Stimulated activated CD4-positive, alpha-beta T cell treated with anti-CD3 and anti-CD28 coated beads, Interleukin-4, amount 100 ng/mL, for 48 hours (primary cell): ENCODE measurements at regions not wholly inside any gene's neighbourhood (a gene's known extent, or its start where the extent isn't known, plus 50 kb on each side); places are given as distances from the start of the nearest gene placed in this dataset.

Experiments
- DNase-seq, 2 donors: peaks; one replicate each; pipeline ENCODE4 v3.0.0-alpha.2; 2020; ENCODE audit warnings: low read depth in 2 of 2

DNA sequence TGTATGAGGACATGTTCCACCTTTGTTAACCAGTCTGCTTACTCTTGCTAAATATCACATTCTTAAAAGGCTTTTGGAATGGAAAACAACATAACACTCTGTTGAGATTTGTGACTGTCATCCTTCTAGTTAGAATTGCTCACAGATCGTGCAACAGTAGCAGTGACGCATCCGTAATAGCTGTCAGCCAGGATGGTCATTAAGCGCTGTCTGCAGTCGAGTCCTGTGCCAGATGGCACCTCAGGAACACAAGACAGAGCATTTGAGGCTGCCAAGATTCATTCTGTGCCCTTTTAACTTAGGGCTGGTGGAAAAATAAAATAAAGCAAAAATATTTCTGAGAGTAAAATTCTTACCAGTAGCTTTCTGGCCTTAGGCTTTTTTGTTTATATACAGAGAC, 348.6 kb downstream of the ANKRD7 start:
- DNase-seq: no peak

DNA sequence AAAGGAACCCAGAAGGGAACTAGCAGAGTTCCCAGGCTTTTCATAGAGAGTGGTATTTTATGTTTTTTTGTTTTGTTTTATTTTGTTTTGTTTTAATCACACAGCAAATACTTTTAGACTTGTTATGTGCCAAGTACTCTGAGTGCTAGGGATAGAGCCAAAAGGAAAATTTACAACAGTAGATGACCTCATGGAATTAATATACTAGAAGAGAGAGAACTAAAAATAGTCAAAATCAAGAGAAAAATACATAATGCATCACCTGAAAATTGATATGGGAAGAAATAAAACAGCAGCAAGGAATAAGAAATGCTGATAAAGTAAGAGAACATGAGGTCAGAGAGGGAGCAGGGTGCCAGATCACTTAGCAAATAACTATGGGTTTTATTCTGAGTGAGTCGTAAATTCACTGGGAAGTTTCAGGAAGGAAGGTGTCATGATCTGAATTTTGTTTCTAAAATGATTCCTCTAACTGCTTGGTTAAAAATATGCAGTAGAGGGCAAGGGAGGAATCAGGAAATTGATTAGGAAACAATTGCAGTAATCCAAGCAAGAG, 351.0 kb downstream of the ANKRD7 start:
- no peak for DNase-seq

DNA sequence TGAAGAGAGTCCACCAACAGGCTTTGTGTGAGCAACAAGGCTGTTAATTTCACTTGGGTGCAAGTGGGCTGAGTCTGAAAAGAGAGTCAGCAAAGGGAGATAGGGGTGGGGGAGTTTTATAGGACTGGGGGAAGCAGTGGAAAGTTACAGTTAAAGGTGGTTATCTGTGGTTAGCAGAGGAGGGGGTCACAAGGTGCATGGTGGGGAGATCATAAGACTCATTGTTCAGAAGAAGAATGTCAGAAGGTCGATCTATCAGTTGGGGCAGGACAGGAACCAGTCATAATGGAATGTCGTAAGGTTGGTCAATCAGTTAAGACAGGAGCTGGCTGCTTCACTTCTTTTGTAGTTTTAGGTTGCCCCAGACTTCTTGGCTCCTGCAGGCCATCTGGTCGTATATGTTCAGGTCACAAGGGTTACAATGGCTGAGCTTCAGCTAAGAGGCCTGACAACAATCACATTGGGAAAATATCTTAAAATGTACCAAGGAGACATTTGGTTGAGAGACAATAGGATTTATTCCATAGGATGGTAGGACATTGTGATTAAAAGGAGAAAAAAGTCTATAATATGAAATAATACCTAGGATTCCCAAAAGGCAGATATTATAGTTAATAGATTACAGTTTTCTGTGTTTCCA, 356.4 kb downstream of the ANKRD7 start:
- no peak for DNase-seq

DNA sequence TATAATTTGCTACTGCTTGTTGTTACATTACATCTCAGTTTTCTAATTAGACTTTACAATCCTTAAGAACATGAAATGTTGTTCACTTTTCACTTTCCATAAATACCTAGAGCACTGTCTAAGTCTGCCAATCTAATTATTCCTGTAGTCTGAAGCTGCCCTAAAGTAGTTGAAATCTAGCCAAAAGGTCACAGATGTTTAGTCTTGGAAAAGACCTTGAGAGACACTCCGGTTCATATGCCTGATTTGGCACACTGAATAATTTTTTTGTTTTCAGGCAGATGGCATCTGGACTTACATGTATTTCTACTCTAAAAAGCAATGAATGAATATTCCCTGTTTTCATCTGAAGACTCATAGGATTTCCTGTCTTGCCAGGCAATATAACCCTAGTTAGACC, 359.1 kb downstream of the ANKRD7 start:
- DNase-seq: no peak

DNA sequence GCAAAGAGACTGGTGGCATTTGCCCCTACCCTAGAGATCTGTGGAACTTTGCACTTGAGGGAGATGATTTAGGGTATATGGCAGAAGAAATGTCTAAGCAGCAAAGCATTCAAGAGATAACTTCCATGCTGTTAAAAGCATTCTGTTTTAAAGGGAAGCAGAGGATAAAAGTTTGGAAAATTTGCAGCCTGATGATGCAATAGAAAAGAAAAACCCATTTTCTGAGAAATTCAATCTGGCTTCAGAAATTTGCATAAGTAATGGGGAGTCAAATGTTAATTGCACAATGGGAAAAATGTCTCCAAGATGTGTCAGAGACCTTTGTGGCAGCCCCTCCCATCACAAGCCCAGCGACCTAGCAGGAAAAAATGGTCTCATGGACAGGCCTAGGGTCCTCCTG, 361.7 kb downstream of the ANKRD7 start:
- DNase-seq: no peak

DNA sequence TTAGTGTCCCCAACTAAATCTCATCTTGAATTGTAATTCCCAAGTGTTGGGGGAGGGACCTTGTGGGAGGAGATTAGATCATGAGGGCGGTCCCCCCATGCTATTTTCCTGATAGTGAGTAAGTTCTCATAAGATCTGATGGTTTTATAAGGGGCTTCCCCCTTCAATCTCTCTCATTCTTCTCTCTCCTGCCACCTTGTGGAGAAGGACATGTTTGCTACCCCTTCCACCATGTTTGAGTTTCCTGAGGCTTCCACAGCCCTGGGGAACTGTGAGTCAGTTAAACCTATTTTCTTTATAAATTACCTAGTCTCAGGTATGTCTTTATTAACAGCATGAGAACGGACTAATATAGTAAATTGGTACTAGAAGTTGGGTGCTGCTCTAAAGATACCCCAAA, 365.6 kb downstream of the ANKRD7 start:
- DNase-seq: peak in 1 of 2 donors; percentile 5

DNA sequence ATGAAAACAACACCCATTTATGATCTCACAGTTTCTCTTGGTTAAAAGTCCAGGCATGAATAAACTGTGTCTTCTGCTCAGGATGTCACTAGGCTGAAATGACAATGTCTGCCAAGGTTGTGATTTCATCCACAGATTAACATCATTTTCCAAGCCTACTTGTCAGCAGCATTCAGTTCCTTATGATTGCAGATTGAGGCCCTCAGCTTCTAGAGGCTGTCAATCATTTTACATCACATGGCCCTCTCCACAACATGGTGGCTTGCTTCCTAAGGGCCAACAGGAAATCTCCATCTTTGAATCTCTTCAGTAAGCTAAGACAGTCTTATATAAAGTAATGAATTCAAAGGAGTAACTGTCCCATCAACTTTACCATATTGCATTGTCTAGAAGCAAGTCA, 377.6 kb downstream of the ANKRD7 start:
- DNase-seq: no peak

DNA sequence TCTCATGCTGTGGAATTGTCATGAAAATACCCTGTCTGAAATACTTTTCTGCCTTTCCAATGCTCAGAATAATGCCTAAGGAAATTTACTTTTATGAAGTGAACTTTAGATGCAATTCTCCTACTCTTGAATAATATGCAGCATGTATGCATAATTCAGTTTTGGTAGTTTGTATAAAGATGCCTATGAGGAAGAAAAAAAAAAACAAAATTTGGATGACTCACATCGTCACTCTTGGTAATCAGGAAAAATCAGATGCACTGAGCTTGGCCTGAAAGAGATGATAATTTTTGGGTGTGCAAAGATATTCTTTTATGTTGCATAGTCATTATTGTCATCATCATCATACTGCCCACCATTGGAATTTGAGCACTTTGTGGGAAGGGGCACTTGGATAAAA, 382.1 kb downstream of the ANKRD7 start:
- no peak for DNase-seq

DNA sequence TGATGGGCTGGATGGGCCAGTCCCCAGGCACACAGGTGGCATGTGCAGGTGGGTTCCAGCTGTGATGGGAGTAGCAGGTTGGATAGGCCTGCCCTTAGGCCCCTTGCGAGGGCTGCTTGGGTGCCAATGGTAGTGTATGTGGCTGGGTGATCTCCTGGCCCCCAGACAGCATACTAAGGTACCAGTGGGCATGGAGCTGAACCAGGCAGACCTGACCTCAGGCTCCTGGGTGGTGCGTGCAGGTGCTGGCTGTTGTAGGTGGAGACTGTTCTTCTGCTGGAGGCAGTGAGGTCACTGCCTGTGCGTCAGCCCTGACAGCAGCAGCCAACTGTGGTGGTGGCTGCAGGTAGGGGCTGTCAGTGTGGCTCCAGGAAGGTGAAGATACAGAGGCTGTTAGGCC, 384.7 kb downstream of the ANKRD7 start:
- no peak for DNase-seq

DNA sequence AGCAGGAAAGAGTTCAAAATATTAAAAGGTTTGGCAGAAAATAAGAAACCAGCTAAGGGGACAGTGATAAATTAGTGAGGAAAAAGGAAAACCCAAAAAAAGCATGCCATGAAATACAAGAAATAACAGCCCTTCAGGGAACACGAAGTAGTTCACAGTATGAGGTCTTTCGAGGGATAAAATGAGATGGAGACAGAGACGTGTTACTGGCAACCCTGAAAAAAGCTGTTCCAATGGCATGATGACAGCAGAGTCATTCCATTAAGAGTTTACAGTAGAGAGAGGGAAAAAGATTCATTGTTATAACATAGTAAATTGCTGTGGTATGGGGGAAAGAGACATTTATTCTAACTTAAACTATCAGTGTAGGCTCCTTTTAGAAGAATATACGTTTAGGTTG, 391.2 kb downstream of the ANKRD7 start:
- DNase-seq: no peak

DNA sequence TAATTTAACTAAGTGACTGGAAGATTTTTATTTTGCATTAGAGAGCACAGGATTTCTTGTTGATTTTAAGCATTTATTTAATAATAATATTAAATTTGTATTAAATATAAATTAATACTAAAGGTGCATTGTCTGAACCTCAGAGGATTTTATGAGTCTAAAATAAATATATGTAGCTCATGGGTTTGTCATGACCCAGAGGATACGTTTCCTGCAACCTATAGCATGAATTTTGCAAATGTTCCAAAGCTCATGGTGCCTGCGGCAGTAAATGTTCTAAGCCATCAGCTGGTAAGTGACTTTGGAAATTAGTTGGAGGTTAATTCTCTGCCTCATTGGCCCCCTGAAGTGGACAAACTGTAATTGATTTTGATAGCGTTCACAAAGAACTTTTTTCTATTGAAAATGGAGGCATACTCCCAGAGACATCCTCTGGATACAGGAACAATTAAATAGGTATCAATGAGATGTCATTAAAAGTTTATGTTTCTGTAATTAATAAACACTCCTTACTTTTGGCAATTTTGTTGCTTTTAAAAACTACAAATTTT, 397.4 kb downstream of the ANKRD7 start:
- no peak for DNase-seq

DNA sequence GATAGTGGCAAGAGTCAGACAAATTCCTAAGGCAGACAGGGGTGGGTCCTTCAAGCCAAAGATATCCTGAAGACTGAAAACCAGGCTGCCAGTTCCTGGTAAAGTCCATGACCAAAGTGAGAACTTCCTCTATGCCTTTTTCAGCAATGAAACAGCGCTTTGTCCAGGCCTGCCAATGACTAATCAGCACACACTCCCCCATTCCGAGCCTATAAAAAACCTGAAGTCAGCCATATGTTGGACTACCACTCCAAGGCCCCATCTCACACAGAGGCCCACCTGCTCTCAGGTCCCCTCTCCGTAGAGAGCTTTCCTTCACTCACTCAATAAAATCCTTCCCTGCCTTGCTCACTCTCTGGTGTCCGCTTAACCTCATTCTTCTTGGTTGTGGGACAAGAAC, 402.2 kb downstream of the ANKRD7 start:
- no peak for DNase-seq

DNA sequence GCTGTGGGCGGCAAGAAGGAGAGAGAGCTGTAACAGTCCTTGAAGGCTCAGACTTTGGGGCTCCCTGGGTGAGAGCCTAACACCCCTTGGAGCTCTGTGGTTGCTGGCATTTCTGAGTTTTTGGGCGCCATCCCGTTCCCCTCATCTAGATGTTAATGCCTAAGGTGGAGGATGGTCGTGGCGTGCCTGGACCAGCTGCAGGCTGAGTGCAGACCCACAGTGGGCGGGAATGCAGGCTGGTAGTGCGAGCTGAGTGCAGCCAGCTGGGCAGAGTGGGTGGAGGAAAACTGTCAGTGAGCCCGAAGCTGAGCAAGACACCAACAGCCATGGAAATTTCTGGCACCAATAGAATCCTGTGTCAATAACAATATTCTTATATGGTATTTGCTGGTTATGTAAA, 403.0 kb downstream of the ANKRD7 start:
- no peak for DNase-seq

DNA sequence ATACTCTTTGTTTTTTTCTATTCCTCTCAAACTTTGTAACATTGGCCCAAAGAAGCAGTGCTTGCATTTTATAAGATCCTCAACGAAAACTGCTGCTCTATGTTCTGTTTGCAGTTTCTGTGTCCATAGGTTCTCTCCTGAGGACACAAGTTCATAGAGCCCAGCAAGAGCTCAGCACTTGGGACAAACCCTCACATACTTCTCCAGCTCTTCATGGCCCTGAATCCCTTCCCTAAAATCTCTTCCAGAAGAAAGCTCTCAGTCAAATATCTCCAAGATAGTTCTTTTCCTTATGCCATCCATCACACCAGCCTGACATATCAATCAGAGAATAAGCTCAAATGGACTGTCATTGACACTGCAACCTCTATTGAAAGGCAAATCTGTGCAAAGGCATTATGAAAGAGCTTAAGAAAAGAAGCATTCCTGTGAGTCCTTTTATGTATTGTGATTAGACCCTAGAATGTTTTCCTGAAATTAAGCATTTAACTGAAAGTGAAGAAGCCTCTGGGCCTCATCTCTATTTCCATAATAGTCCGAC, 405.5 kb downstream of the ANKRD7 start:
- no peak for DNase-seq

DNA sequence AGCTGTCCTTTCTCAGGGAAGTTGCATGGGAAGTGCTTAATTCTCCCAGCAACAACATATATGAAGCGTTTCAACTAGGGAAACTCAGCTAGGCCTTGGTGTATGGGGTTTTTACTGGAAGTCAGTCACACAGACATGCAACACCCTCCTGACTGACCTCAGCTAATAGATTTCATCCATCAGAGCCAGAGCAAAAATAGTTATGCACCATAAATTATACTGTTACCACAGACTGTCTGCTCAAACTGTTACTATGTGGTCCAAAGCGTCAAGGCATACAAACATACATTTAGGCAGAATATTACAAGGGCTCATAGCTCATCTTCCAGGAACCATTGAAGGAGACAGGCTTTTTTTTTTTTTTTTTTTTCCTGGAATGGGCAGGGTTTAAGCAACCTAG, 417.9 kb downstream of the ANKRD7 start:
- no peak for DNase-seq

DNA sequence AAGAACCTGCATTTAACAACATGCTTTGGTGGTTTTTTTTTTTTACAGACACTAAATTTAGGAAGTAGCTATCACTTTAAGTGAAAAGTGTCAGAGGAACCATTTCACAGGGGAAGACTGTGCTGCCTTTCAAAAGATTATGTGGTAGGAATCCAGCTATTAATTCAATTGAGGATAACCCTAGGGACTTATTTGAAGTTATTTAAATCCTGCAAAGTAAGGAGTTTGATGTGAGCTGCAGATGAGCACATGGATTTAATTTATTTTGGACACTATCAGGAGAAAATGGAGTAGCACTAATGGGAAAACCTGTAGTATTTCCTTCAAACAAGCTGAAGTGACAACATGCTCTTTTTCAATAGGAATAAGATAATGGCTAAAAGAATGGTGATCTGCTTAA, 419.8 kb downstream of the ANKRD7 start:
- DNase-seq: no peak

DNA sequence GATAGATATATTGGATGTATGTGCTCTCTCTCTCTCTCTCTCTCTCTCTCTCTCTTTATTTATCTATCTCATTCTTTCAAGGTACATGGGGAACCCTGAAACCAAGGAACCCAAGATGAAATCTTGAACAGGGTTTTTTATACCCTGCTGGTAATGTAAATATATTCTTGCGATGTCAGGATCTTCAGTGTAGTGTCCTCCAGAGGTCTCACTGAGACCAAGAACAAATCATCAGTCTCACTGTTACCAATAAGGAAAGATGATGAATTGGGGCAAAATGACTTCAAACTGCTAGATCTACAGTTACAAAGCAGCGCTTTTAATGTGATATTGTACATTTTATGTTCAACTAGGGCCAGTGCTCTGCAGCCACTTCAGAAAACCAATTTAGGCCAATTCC, 423.5 kb downstream of the ANKRD7 start:
- DNase-seq: no peak

DNA sequence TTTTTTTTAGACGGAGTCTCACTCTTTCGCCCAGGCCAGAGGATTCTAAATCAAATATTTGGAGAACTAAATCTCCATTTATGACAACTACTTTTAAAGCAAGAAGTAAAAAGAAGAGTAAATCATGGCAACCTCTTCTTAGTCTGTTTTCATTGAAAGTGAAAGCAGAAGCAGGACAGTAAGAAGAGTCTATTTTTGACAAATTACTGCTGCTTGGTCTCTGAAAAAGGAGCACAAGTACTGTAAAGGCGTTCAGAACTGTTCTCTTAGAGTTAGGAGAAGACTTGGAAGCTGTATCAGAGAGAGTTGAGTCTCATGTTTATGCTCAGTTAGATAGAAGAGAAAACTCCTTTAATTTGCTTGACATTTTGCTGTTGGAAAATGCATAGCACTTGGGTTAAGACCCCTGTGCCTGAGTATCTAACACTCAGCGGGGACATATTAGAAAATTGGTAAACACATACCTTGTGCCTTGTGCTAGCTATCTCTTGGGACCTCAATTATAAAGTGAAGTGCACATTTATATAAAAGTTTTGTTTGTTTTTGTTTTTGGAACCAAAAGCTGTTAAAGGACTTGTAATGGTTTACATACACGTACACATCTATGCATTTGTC, 433.0 kb downstream of the ANKRD7 start:
- DNase-seq: no peak

DNA sequence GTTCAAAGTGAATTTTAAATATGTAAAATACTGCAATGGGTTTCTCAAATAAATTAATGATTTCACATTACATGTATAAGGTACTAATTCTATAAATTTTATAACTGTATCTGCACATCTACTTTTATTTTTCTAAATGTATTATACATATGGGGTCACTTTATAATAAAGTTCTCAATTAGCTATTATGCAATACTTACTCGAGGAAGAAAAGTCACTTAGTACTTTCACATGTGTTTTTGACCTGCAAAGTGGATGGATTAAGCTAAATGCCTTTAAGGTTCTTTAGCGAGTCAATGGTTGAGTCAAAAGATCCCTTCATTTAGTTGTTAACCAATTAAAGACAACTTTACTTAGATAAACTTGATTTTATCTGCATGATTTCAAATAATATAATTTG, 437.8 kb downstream of the ANKRD7 start:
- no peak for DNase-seq

DNA sequence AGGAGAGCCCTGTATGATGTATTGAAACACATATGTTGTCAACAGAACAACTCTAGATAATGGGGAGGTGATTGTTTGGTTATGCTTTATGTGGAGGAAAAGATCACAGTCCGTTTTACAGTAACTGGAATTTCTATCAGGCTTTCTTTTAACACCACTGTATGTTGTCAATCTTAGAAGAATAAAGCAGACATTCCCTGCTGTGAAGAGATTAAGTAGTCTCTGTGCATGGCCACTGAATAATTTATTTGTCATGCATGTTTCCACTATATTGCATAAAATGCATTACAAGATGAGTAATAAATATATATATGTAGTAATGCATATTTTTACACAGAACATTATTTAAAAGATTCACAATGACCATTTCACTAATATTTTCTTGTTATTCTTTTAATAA, 440.0 kb downstream of the ANKRD7 start:
- DNase-seq: no peak

DNA sequence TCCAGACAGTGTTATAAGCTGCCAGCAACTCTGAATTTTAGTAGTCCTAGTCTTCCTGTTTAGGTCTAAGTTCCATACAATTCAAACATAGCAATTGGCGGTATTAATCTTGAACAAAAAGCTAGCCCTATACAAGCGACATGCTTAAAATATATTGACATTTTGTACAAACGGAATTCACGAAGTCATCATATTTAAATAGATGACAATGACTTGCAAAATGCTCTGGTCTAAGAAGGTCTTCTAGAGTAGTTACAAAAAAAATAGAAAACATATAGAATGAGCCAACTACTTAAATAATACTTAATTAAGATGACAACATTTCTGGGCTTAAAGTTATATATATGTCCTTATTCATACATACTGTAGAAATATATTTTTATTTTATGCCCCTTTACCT, 446.6 kb downstream of the ANKRD7 start:
- DNase-seq: no peak

DNA sequence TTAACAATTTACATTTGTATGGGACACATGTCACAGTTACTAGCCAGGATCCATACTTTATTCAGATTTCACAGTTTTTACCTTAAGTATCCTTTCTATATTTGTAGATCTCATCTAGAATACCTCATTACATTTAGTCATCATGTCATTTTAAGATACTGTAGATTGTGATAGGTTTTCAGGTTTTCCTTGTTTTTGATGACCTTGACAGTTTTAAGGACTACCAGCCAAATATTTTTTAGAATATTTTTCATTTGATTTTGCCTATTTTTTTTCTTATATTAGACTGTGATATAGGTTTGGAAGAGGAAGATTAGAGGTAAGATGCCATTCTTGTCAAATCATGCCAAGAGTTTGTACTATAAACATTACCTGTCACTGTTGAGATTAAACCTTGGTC, 460.3 kb downstream of the ANKRD7 start:
- DNase-seq: no peak

DNA sequence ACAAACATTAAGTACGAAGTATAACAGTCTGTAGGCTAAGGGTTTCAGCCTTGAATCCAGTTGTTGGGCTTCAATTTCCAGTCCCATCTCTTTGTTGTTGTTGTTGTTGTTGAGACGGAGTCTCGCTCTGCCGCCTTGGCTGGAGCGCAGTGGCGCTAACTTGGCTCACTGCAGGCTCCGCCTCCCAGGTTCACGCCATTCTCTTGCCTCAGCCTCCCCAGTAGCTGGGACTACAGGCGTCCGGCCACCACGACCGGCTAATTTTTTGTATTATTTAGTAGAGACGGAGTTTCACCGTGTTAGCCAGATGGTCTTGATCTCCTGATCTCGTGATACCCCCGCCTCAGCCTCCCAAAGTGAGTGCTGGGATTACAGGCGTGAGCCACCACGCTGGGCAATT, 464.9 kb downstream of the ANKRD7 start:
- DNase-seq: no peak
